IMR-90 (cell line): ENCODE measurements at regions not wholly inside any gene's neighbourhood (a gene's known extent, or its start where the extent isn't known, plus 50 kb on each side); places are given as distances from the start of the nearest gene placed in this dataset.

Experiments
- ATAC-seq: fragments of 200-7000 bp; cut with Tn5 transposase; 2 replicates; pipeline ENCODE4 v1.9.1; 2020; ENCODE audit warnings: low read depth, mild to moderate bottlenecking, moderate library complexity
- BruUV-seq: library from RNA; stranded (reverse); fragments of 400-500 nt; replicated peaks from 2 replicates; lab custom pipeline; 2021; lab: Mats Ljungman, UMichigan
- CTCF ChIA-PET: fragments of 300-600 bp; formaldehyde crosslinking; extraction: SDS; loops from one replicate; lab custom pipeline; 2021; ENCODE audit warnings: antibody characterized with exemption; lab: Yijun Ruan, JAX
- POLR2A ChIA-PET: fragments of 300-600 bp; sonication (Branson Sonifier 250); formaldehyde crosslinking; loops from one replicate; lab custom pipeline; 2022; ENCODE audit warnings: antibody characterized with exemption; ENCODE audit not compliant: unreplicated experiment; lab: Charles Lee
- DNase-seq: peaks from one replicate; pipeline ENCODE4 v3.0.0; 2013
- H2AFZ ChIP-seq: replicated peaks from 2 replicates; pipeline ENCODE3; 2013; ENCODE audit warnings: low read length, mild to moderate bottlenecking; ENCODE audit not compliant: poor library complexity
- H2AK5ac ChIP-seq: 2 replicates; pipeline ENCODE4 v1.6.1; 2013; ENCODE audit warnings: low read depth, low read length, inconsistent platforms
- H2AK9ac ChIP-seq: replicated peaks from 2 replicates; pipeline ENCODE3; 2013; ENCODE audit warnings: mild to moderate bottlenecking, low read depth, low read length, moderate library complexity; ENCODE audit not compliant: poor library complexity
- H2BK120ac ChIP-seq: 2 replicates; pipeline ENCODE4 v1.6.1; 2013; ENCODE audit warnings: low read depth, low read length, inconsistent platforms
- H2BK15ac ChIP-seq: 3 replicates; pipeline ENCODE4 v1.6.1; 2013; ENCODE audit warnings: low read depth, low read length, inconsistent platforms
- H2BK20ac ChIP-seq: 2 replicates; pipeline ENCODE4 v1.6.1; 2013; ENCODE audit warnings: low read depth, mild to moderate bottlenecking, inconsistent platforms, low read length, moderate library complexity
- H2BK5ac ChIP-seq: 2 replicates; pipeline ENCODE4 v1.6.1; 2013; ENCODE audit warnings: mild to moderate bottlenecking, low read depth, low read length, inconsistent platforms; ENCODE audit not compliant: poor library complexity, severe bottlenecking
- H3K14ac ChIP-seq: replicated peaks from 2 replicates; pipeline ENCODE4 v1.6.1; 2013; ENCODE audit warnings: low read depth, low read length, inconsistent platforms
- H3K18ac ChIP-seq: 2 replicates; pipeline ENCODE4 v1.6.1; 2013; ENCODE audit warnings: low read depth, low read length, control low read depth
- H3K23ac ChIP-seq: 2 replicates; pipeline ENCODE4 v1.6.1; 2013; ENCODE audit warnings: low read depth, low read length, inconsistent platforms
- H3K27ac ChIP-seq: 2 replicates; pipeline ENCODE4 v1.5.1; 2013; ENCODE audit warnings: mild to moderate bottlenecking, control low read depth, low read length; ENCODE audit not compliant: insufficient read depth
- H3K27me3 ChIP-seq: 2 replicates; pipeline ENCODE4 v1.6.1; 2013; ENCODE audit warnings: low read length; ENCODE audit not compliant: control insufficient read depth, insufficient read depth
- H3K36me3 ChIP-seq: 2 replicates; pipeline ENCODE4 v1.6.1; 2013; ENCODE audit warnings: low read length, mixed read lengths; ENCODE audit not compliant: control insufficient read depth, insufficient read depth
- H3K4ac ChIP-seq: 2 replicates; pipeline ENCODE4 v1.6.1; 2013; ENCODE audit warnings: low read depth, low read length, inconsistent platforms
- H3K4me1 ChIP-seq: 2 replicates; pipeline ENCODE4 v1.6.1; 2013; ENCODE audit warnings: low read length, mixed read lengths; ENCODE audit not compliant: control insufficient read depth, insufficient read depth
- H3K4me2 ChIP-seq: 2 replicates; pipeline ENCODE4 v1.6.1; 2013; ENCODE audit warnings: low read depth, mild to moderate bottlenecking, control low read depth, low read length, moderate library complexity
- H3K4me3 ChIP-seq: 2 replicates; pipeline ENCODE4 v1.5.1; 2013; ENCODE audit warnings: low read depth, mild to moderate bottlenecking, control low read depth, low read length, moderate library complexity; ENCODE audit not compliant: insufficient read depth
- H3K56ac ChIP-seq: 2 replicates; pipeline ENCODE4 v1.6.1; 2013; ENCODE audit warnings: low read length, inconsistent platforms; ENCODE audit not compliant: insufficient read depth; ENCODE audit errors: extremely low read depth
- H3K79me1 ChIP-seq, 2 experiments: 2 replicates each; pipeline ENCODE4 v1.6.1; 2013; ENCODE audit warnings: low read length in 2 of 2, inconsistent platforms in 1 of 2, low read depth in 1 of 2
- H3K9ac ChIP-seq: 2 replicates; pipeline ENCODE4 v1.6.1; 2013; ENCODE audit warnings: low read depth, low read length, control low read depth
- H3K9me1 ChIP-seq: 2 replicates; pipeline ENCODE4 v1.6.1; 2013; ENCODE audit warnings: low read length, inconsistent platforms; ENCODE audit not compliant: insufficient read depth
- H3K9me3 ChIP-seq: 2 replicates; pipeline ENCODE4 v1.6.1; 2013; ENCODE audit warnings: low read length; ENCODE audit not compliant: control insufficient read depth, insufficient read depth
- H4K20me1 ChIP-seq: 2 replicates; pipeline ENCODE4 v1.6.1; 2013; ENCODE audit warnings: low read length, inconsistent platforms; ENCODE audit not compliant: insufficient read depth
- H4K5ac ChIP-seq: 2 replicates; pipeline ENCODE4 v1.6.1; 2013; ENCODE audit warnings: mild to moderate bottlenecking, low read depth, low read length, control low read depth
- H4K8ac ChIP-seq, 2 experiments: 2 replicates each; pipeline ENCODE4 v1.6.1; 2013; ENCODE audit warnings: low read depth in 2 of 2, low read length in 2 of 2, control low read depth in 1 of 2, inconsistent platforms in 1 of 2
- H4K91ac ChIP-seq: 2 replicates; pipeline ENCODE4 v1.6.1; 2013; ENCODE audit warnings: low read depth, low read length, inconsistent platforms; ENCODE audit not compliant: insufficient read depth
- CEBPB ChIP-seq: IDR thresholded peaks from 2 replicates; pipeline ENCODE4 v1.6.1; 2012; ENCODE audit warnings: low read depth, low read length, improper control_type of control experiment
- CHD1 ChIP-seq: IDR thresholded peaks from 2 replicates; pipeline ENCODE4 v1.6.1; 2012; ENCODE audit warnings: low read depth, low read length, improper control_type of control experiment
- CTCF ChIP-seq: conservative IDR thresholded peaks from 2 replicates; pipeline ENCODE4 v1.5.1; 2012; ENCODE audit warnings: mild to moderate bottlenecking, low read depth, low read length, improper control_type of control experiment
- MAZ ChIP-seq: IDR thresholded peaks from 2 replicates; pipeline ENCODE4 v1.6.1; 2012; ENCODE audit warnings: low read depth, mild to moderate bottlenecking, low read length, improper control_type of control experiment, moderate library complexity, borderline replicate concordance
- MXI1 ChIP-seq: IDR thresholded peaks from 2 replicates; pipeline ENCODE4 v1.6.1; 2012; ENCODE audit warnings: low read depth, mild to moderate bottlenecking, low read length, moderate library complexity, borderline replicate concordance
- POLR2A ChIP-seq: IDR thresholded peaks from 2 replicates; pipeline ENCODE4 v1.6.1; 2012; ENCODE audit warnings: mild to moderate bottlenecking, low read depth, low read length
- RCOR1 ChIP-seq: IDR thresholded peaks from 2 replicates; pipeline ENCODE4 v1.6.1; 2012; ENCODE audit warnings: mild to moderate bottlenecking, low read length, improper control_type of control experiment; ENCODE audit not compliant: insufficient replicate concordance
- SMC3 ChIP-seq: fragments of 150-350 bp; IDR thresholded peaks from 2 replicates; pipeline ENCODE4 v1.6.1; 2016; ENCODE audit warnings: low read depth, mild to moderate bottlenecking, antibody characterized with exemption, low read length, moderate library complexity
- WGBS, 2 experiments: methylation state at CpG; one replicate each; pipeline versions ENCODE4 v1.1.5 to v1.1.7; 2013; ENCODE audit warnings: missing lambda C conversion rate in 2 of 2; ENCODE audit not compliant: insufficient read length in 1 of 2; ENCODE audit errors: extremely low coverage in 2 of 2; 5-methylcytosine and 5-hydroxymethylcytosine counted together
- dilution Hi-C: fragments of 300-500 bp; cut with HindIII; formaldehyde crosslinking; loops from one replicate; pipeline ENCODE4 v1.14.3; 2018; ENCODE audit warnings: low sequenced_read_pairs; ENCODE audit not compliant: unreplicated experiment
- in situ Hi-C: fragments of 300-500 bp; cut with MboI; formaldehyde crosslinking; loops from 3 replicates; pipeline ENCODE4 v1.14.3; 2019; ENCODE audit warnings: low sequenced_read_pairs, inconsistent platforms, mixed read lengths
- intact Hi-C: fragments of 100-400 bp; cut with micrococcal nuclease; formaldehyde crosslinking; loops from 2 replicates; pipeline ENCODE4 v1.10.0; 2022

- no peak overlapping the region for H2AFZ ChIP-seq
Observed at GRCh38 chr1:87513255-87513654, 184.6 kb downstream of the LMO4 start.

More at GRCh38 chr1:87513255-87513654, 184.6 kb downstream of the LMO4 start:
- Histone ChIP-seq H3K4me1 (peaks cover 9% of the 10 kb centered on the region), H3K4me2 (peak overlapping the region; percentile 81), H3K79me1 (no peaks in the 10 kb centered on the region), H2BK15ac (peak overlapping the region; percentile 95), H4K20me1 (no peaks in the 10 kb centered on the region), H2BK20ac (peak overlapping the region; percentile 74), H3K9me1 (no peaks in the 10 kb centered on the region), H2AK5ac (no peak overlapping the region), H2AK9ac (no peak overlapping the region), H2BK120ac (peak overlapping the region; percentile 70), H3K36me3 (no peaks in the 10 kb centered on the region), H3K56ac (peak overlapping the region; percentile 67), H3K9ac (peak overlapping the region; percentile 49; the same call in 1 of the 2 replicates), H3K9me3 (no peaks in the 10 kb centered on the region), H3K4me3 (no peak overlapping the region), H3K18ac (peak overlapping the region; percentile 97), H3K4ac (peak overlapping the region; percentile 74; the same call in 1 of the 2 replicates), H3K27ac (peak overlapping the region; percentile 99), H4K8ac (peak overlapping the region; percentile 54 to 85), H3K27me3 (no peaks in the 10 kb centered on the region), H3K14ac (peak overlapping the region; percentile 62), H3K23ac (peak overlapping the region; percentile 50; the same call in 1 of the 2 replicates), H2BK5ac (peak overlapping the region; percentile 61), H4K5ac (peak overlapping the region; percentile 66; the same call in 1 of the 2 replicates), H4K91ac (peak overlapping the region; percentile 92; the same call in 1 of the 2 replicates)
- DNase-seq (peak; percentile 85), ATAC-seq (peak; percentile 84)
- BruUV-seq = no TSS peak
- dilution Hi-C loops = no loop called here
- TF ChIP-seq CEBPB (0 out of 2 replicates have a peak, but pooled peaks have one; percentile 22), MAZ (no peak), SMC3 (no peak), MXI1 (no peak), POLR2A (no peak), RCOR1 (no peak), CHD1 (no peak), CTCF (no peak)
- CTCF ChIA-PET = no interaction called here
- WGBS, 2 experiments = no CpG with 5 or more reads among the region's 4 CpGs
- intact Hi-C loops = loop anchor here (10.0 kb wide), 1 partner anchor 442 kb away; no protein-coding TSS in a partner anchor
- POLR2A ChIA-PET = no interaction called here
- in situ Hi-C loops = no loop called here
